Caco-2 (cell line): ENCODE measurements at regions not wholly inside any gene's neighbourhood (a gene's known extent, or its start where the extent isn't known, plus 50 kb on each side); places are given as distances from the start of the nearest gene placed in this dataset.
"Not testable (repeated sequence)": the region's sequence is repeated elsewhere in the genome, so short reads cannot be mapped to it uniquely, and the experiment has no call there.

Experiments used
- BruUV-seq: library from RNA; stranded (reverse); fragments of 400-500 nt; replicated peaks from 2 replicates; lab custom pipeline; 2021; lab: Mats Ljungman, UMichigan
- CTCF ChIA-PET: fragments of 300-600 bp; sonication (Branson Sonifier 250); formaldehyde crosslinking; loops from one replicate; lab custom pipeline; 2022; ENCODE audit warnings: antibody characterized with exemption; lab: Charles Lee
- POLR2A ChIA-PET: fragments of 300-600 bp; sonication (Branson Sonifier 250); formaldehyde crosslinking; loops from one replicate; lab custom pipeline; 2022; ENCODE audit warnings: antibody characterized with exemption; lab: Charles Lee
- DNase-seq, 2 experiments: peaks; one replicate each; pipeline versions ENCODE4 v3.0.0 to v3.0.0-alpha.2; 2020 to 2022
- H3K27me3 ChIP-seq: replicated peaks from 2 replicates; pipeline ENCODE4 v1.6.0; 2011; ENCODE audit warnings: low read length; ENCODE audit not compliant: control insufficient read depth, insufficient read depth
- H3K36me3 ChIP-seq: 2 replicates; pipeline ENCODE4 v1.5.1; 2011; ENCODE audit warnings: low read length; ENCODE audit not compliant: control insufficient read depth, insufficient read depth
- H3K4me1 ChIP-seq: fragments of 250-450 bp; sonication (Bioruptor Pico); 2 replicates; pipeline ENCODE4 v1.5.1; 2020; ENCODE audit warnings: mild to moderate bottlenecking
- H3K4me3 ChIP-seq: 2 replicates; pipeline ENCODE4 v1.5.1; 2011; ENCODE audit warnings: low read depth, mild to moderate bottlenecking, control low read depth, low read length
- H3K9me3 ChIP-seq: fragments of 250-450 bp; sonication (Bioruptor Pico); 2 replicates; pipeline ENCODE4 v1.5.1; 2020; ENCODE audit warnings: mild to moderate bottlenecking, moderate library complexity
- H3K27ac Mint-ChIP-seq: one replicate; pipeline ENCODE4 v1.8.0; 2022; ENCODE audit warnings: mixed read lengths; ENCODE audit not compliant: unreplicated experiment
- H3K27me3 Mint-ChIP-seq: one replicate; pipeline ENCODE4 v1.8.0; 2022; ENCODE audit warnings: mixed read lengths; ENCODE audit not compliant: insufficient read depth, unreplicated experiment
- H3K36me3 Mint-ChIP-seq: one replicate; pipeline ENCODE4 v1.8.0; 2022; ENCODE audit warnings: mild to moderate bottlenecking, mixed read lengths; ENCODE audit not compliant: insufficient read depth, unreplicated experiment
- H3K4me1 Mint-ChIP-seq: one replicate; pipeline ENCODE4 v1.8.0; 2022; ENCODE audit warnings: low read depth, mixed read lengths; ENCODE audit not compliant: unreplicated experiment
- H3K4me3 Mint-ChIP-seq: one replicate; pipeline ENCODE4 v1.8.0; 2022; ENCODE audit warnings: mild to moderate bottlenecking, moderate library complexity, mixed read lengths; ENCODE audit not compliant: unreplicated experiment
- H3K9me3 Mint-ChIP-seq: one replicate; pipeline ENCODE4 v1.8.0; 2022; ENCODE audit warnings: mixed read lengths; ENCODE audit not compliant: unreplicated experiment
- intact Hi-C: fragments of 100-400 bp; cut with micrococcal nuclease; formaldehyde crosslinking; loops from one replicate; pipeline ENCODE4 v1.10.0; 2022; ENCODE audit not compliant: unreplicated experiment
- TF ChIP-seq, protein P1 (sequence below), 2 experiments: fragments of 200-600 bp in 1 of 2; IDR thresholded peaks; 1 replicate in 1 of 2; 2 replicates in 1 of 2; pipeline versions ENCODE4 v1.5.1 to v1.8.0; 2011 to 2022; ENCODE audit warnings: antibody characterized with exemption in 1 of 2, control low read depth in 1 of 2, inconsistent platforms in 1 of 2, low read depth in 1 of 2, low read length in 1 of 2, mild to moderate bottlenecking in 1 of 2, moderate library complexity in 1 of 2; ENCODE audit not compliant: insufficient read depth in 1 of 2, severe bottlenecking in 1 of 2, unreplicated experiment in 1 of 2

DNA sequence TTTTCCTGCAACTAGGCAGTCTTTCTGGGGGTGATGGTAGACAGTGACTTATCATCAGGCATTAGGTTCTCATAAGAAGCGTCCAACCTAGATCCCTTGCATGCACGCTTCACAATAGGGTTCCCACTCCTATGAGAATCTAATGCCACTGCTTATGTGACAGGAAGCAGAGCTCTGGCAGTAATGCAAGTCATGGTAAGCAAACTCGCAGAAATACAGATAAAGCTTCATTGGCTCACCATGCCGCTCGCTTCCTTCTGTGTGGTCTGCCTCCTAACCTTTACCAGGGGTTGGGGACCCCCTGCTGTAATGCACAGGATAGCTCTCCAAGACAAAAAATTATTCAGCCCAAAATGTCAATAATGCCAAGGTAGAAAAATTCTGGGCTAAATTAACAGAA, 864.2 kb downstream of the TRHDE start:
- Mint-ChIP-seq H3K36me3 (no peaks in the 10 kb centered on the region), H3K4me3 (no peak overlapping the region), H3K27me3 (no peaks in the 10 kb centered on the region), H3K27ac (no peak overlapping the region), H3K9me3 (no peaks in the 10 kb centered on the region), H3K4me1 (no peaks in the 10 kb centered on the region)
- Histone ChIP-seq H3K4me1 (no peaks in the 10 kb centered on the region), H3K4me3 (no peak overlapping the region), H3K9me3 (no peaks in the 10 kb centered on the region), H3K27me3 (no peaks in the 10 kb centered on the region), H3K36me3 (no peaks in the 10 kb centered on the region)
- DNase-seq = no peak
- no TSS peak for BruUV-seq
- ChIA-PET POLR2A (no interaction called here), CTCF (no interaction called here)
- intact Hi-C loops = no loop called here
- TF ChIP-seq, protein P1, sequence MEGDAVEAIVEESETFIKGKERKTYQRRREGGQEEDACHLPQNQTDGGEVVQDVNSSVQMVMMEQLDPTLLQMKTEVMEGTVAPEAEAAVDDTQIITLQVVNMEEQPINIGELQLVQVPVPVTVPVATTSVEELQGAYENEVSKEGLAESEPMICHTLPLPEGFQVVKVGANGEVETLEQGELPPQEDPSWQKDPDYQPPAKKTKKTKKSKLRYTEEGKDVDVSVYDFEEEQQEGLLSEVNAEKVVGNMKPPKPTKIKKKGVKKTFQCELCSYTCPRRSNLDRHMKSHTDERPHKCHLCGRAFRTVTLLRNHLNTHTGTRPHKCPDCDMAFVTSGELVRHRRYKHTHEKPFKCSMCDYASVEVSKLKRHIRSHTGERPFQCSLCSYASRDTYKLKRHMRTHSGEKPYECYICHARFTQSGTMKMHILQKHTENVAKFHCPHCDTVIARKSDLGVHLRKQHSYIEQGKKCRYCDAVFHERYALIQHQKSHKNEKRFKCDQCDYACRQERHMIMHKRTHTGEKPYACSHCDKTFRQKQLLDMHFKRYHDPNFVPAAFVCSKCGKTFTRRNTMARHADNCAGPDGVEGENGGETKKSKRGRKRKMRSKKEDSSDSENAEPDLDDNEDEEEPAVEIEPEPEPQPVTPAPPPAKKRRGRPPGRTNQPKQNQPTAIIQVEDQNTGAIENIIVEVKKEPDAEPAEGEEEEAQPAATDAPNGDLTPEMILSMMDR (IDR thresholded peaks at IDR 0.05; ENCODE audit: insufficient read depth in 1 of 2, low read depth in 1 of 2, low read length in 1 of 2, severe bottlenecking in 1 of 2, unreplicated experiment in 1 of 2) = no peak

GRCh38 chr12:73139642-73140041, 867.5 kb downstream of the TRHDE start:
- H3K4me3 ChIP-seq, intact Hi-C loops, H3K36me3 ChIP-seq, DNase-seq, H3K4me1 ChIP-seq, BruUV-seq, POLR2A ChIA-PET, H3K36me3 Mint-ChIP-seq, H3K9me3 Mint-ChIP-seq, H3K27me3 ChIP-seq, H3K27ac Mint-ChIP-seq, H3K4me1 Mint-ChIP-seq, H3K27me3 Mint-ChIP-seq, CTCF ChIA-PET, H3K9me3 ChIP-seq, H3K4me3 Mint-ChIP-seq: not testable (repeated sequence)

DNA sequence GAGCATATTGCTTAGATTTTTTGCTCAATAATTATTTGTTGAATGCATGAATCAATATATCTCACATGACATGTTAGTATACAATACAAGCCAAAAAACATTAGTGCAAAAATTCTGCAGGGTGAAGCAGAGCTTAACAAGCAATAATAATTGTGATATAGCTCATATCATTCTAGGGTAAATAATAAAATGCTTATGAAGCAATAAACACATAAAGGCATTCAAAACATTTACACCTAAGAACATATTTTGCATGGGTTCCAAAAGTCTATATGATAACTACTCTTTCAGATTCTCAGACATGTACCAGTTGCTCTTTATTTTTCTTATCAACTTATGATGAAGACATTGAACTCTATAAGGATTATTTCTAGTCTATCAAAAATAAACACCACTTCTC, 886.2 kb downstream of the TRHDE start:
- intact Hi-C loops = no loop called here
- Mint-ChIP-seq H3K4me1 (no peaks in the 10 kb centered on the region), H3K27ac (no peak overlapping the region), H3K27me3 (no peaks in the 10 kb centered on the region), H3K9me3 (no peaks in the 10 kb centered on the region), H3K4me3 (no peak overlapping the region), H3K36me3 (no peaks in the 10 kb centered on the region)
- BruUV-seq = no TSS peak
- H3K4me1 ChIP-seq = no peaks in the 10 kb centered on the region
- no peak for DNase-seq
- no peaks in the 10 kb centered on the region for H3K9me3 ChIP-seq
- TF ChIP-seq, protein P1 (IDR thresholded peaks at IDR 0.05; ENCODE audit: insufficient read depth in 1 of 2, low read depth in 1 of 2, low read length in 1 of 2, severe bottlenecking in 1 of 2, unreplicated experiment in 1 of 2) = no peak
- H3K36me3 ChIP-seq = no peaks in the 10 kb centered on the region
- no peaks in the 10 kb centered on the region for H3K27me3 ChIP-seq
- POLR2A ChIA-PET = no interaction called here
- H3K4me3 ChIP-seq = no peak overlapping the region
- CTCF ChIA-PET = no interaction called here

DNA sequence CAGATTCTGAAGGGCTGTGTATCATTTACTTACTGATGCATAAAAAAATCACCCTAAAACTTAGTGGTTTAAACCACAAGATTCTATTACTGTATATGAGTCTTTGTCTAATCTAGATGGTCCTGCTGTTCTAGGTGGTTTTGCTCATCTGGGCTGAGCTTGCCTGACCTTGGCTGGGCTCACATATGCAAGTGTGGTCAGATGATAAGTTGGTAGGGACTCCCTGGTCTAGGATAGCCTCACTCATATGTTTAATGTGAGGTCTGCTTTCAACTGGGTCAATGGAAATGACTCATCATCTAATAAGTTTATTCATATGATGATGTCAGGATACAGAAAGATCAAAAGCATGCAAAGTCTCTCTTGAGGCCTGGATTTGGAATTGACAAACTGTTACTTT, 887.8 kb downstream of the TRHDE start:
- TF ChIP-seq, protein P1 (IDR thresholded peaks at IDR 0.05; ENCODE audit: insufficient read depth in 1 of 2, low read depth in 1 of 2, low read length in 1 of 2, severe bottlenecking in 1 of 2, unreplicated experiment in 1 of 2) = no peak

More for the DNA sequence above, 887.8 kb downstream of the TRHDE start:
- H3K9me3 Mint-ChIP-seq = no peaks in the 10 kb centered on the region
- no peaks in the 10 kb centered on the region for H3K4me1 Mint-ChIP-seq
- intact Hi-C loops = no loop called here
- Histone ChIP-seq H3K4me1 (no peaks in the 10 kb centered on the region), H3K9me3 (no peaks in the 10 kb centered on the region), H3K4me3 (no peak overlapping the region), H3K27me3 (no peaks in the 10 kb centered on the region), H3K36me3 (no peaks in the 10 kb centered on the region)
- CTCF ChIA-PET = no interaction called here
- H3K27ac Mint-ChIP-seq = no peak overlapping the region
- H3K27me3 Mint-ChIP-seq = no peaks in the 10 kb centered on the region
- DNase-seq = no peak
- H3K36me3 Mint-ChIP-seq = no peaks in the 10 kb centered on the region
- POLR2A ChIA-PET = no interaction called here
- H3K4me3 Mint-ChIP-seq = no peak overlapping the region
- no TSS peak for BruUV-seq
